Activated CD4-positive, alpha-beta T cell treated with anti-CD3 and anti-CD28 coated beads, Interleukin-2, amount 10 ng/mL, durations not matched to agents 24 days and 14 days (primary cell): ENCODE measurements at regions not wholly inside any gene's neighbourhood (a gene's known extent, or its start where the extent isn't known, plus 50 kb on each side); places are given as distances from the start of the nearest gene placed in this dataset.
"Not testable (repeated sequence)": the region's sequence is repeated elsewhere in the genome, so short reads cannot be mapped to it uniquely, and the experiment has no call there.

Source experiments
- DNase-seq: peaks from one replicate; pipeline ENCODE4 v3.0.0; 2022
- H3K27ac Mint-ChIP-seq: one replicate; pipeline ENCODE4 v1.8.0; 2022; ENCODE audit warnings: mild to moderate bottlenecking, mixed read lengths
- H3K27me3 Mint-ChIP-seq: one replicate; pipeline ENCODE4 v1.8.0; 2022; ENCODE audit warnings: mixed read lengths
- H3K36me3 Mint-ChIP-seq: one replicate; pipeline ENCODE4 v1.8.0; 2022; ENCODE audit warnings: low read depth, mild to moderate bottlenecking, mixed read lengths
- H3K4me1 Mint-ChIP-seq: one replicate; pipeline ENCODE4 v1.8.0; 2021; ENCODE audit warnings: mixed read lengths
- H3K4me3 Mint-ChIP-seq: one replicate; pipeline ENCODE4 v1.8.0; 2022; ENCODE audit warnings: mild to moderate bottlenecking, moderate library complexity, mixed read lengths
- H3K9me3 Mint-ChIP-seq: one replicate; pipeline ENCODE4 v1.8.0; 2021; ENCODE audit warnings: mixed read lengths
- intact Hi-C: fragments of 100-400 bp; cut with micrococcal nuclease; formaldehyde crosslinking; loops from one replicate; pipeline ENCODE4 v1.15.1; 2023

DNA sequence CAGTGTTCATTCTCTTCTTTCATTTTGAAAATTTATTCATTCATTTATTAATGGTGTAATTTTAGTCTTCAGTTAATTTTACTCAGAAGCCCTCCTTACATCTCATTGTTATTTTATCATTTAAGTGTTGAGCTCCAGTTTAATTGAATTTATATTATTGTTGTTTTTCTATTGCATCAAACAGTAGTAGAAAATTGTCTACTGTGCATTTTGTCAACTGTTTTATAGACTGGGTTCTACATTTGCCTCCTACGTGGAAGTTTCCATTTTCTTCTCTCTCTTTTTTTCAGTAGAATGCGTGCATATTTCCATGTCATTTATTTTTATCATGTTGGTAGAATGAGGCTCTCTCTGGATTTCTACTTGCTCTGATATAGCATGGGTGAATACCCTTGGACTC, 487.4 kb downstream of the NR2F2 start:
- peaks cover 3% of the 10 kb centered on the region for H3K9me3 Mint-ChIP-seq
- no peaks in the 10 kb centered on the region for H3K36me3 Mint-ChIP-seq
- no peak overlapping the region for H3K4me3 Mint-ChIP-seq
- H3K4me1 Mint-ChIP-seq: no peaks in the 10 kb centered on the region
- intact Hi-C loops: no loop called here
- no peaks in the 10 kb centered on the region for H3K27me3 Mint-ChIP-seq
- H3K27ac Mint-ChIP-seq: no peak overlapping the region
- DNase-seq: no peak

- peaks cover 3% of the 10 kb centered on the region for H3K9me3 Mint-ChIP-seq
- no peak overlapping the region for H3K4me3 Mint-ChIP-seq
- intact Hi-C loops: no loop called here
- no peaks in the 10 kb centered on the region for H3K27me3 Mint-ChIP-seq
- DNase-seq: no peak
- H3K27ac Mint-ChIP-seq: no peak overlapping the region
- no peaks in the 10 kb centered on the region for H3K4me1 Mint-ChIP-seq
- no peaks in the 10 kb centered on the region for H3K36me3 Mint-ChIP-seq
These were observed 488.4 kb downstream of the NR2F2 start for GRCh38 chr15:96818861-96819260.

- Mint-ChIP-seq H3K27ac (no peak overlapping the region), H3K4me1 (no peaks in the 10 kb centered on the region), H3K4me3 (no peak overlapping the region), H3K27me3 (no peaks in the 10 kb centered on the region), H3K36me3 (no peaks in the 10 kb centered on the region), H3K9me3 (peaks cover 5% of the 10 kb centered on the region)
- DNase-seq: no peak
- intact Hi-C loops: no loop called here
These were observed 497.5 kb downstream of the NR2F2 start for GRCh38 chr15:96827981-96828380.

GRCh38 chr15:96837241-96837970, 506.9 kb downstream of the NR2F2 start:
- peaks cover 11% of the 10 kb centered on the region for H3K9me3 Mint-ChIP-seq
- no peak overlapping the region for H3K4me3 Mint-ChIP-seq
- no peaks in the 10 kb centered on the region for H3K4me1 Mint-ChIP-seq
- no peaks in the 10 kb centered on the region for H3K36me3 Mint-ChIP-seq
- DNase-seq: no peak
- no peaks in the 10 kb centered on the region for H3K27me3 Mint-ChIP-seq
- intact Hi-C loops: no loop called here
- H3K27ac Mint-ChIP-seq: no peak overlapping the region

DNA sequence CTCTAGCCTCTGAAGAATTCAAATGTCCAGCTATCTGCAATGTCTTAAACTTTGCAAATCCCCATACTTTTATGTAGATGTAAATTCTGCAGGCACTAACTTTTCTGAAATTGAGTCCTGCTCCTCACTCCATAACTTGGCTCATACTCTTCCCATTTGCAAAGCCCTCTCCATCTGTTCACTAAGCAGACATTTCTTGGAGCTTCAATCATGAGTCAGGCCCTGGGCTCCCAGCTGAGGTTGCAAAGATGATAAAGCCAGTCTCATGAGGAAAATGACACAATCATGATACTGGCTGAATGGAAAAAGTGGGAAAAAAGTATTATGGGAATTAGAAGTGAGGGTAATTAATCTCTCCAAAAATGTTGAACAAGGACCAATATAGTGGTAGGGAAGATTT, 507.6 kb downstream of the NR2F2 start:
- intact Hi-C loops: no loop called here
- no peaks in the 10 kb centered on the region for H3K36me3 Mint-ChIP-seq
- peaks cover 11% of the 10 kb centered on the region for H3K9me3 Mint-ChIP-seq
- no peak overlapping the region for H3K27ac Mint-ChIP-seq
- DNase-seq: no peak
- H3K27me3 Mint-ChIP-seq: no peaks in the 10 kb centered on the region
- H3K4me3 Mint-ChIP-seq: no peak overlapping the region
- H3K4me1 Mint-ChIP-seq: no peaks in the 10 kb centered on the region

DNA sequence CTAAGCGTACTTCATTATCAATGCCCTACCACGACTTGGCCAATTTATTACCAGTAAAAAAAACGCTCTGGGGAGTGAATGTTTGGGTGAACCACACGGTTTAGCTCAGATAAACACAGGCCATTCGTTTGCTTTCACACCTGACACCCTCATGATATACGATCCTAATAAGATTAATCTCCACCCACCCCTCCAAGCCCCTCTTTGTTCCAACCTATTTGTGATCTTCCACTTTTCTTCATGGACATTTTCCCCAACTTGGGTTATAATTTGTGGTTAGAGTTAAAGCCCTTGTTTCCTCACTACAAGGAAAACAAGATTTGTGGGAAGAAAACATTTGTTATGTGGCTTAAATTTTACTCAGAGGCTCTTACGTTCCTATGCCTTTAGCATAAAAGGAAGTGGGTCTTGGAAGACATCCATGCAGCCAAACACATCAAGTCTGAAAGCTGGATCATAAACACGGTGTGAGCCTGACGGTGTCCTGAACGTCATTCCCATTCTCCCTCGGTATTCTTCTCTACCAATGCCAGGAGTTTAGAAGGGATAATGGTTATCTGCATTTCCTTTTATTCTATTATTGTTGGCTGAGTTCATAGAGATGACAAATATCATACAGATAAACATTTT, 518.9 kb downstream of the NR2F2 start:
- no peak overlapping the region for H3K27ac Mint-ChIP-seq
- peaks cover 7% of the 10 kb centered on the region for H3K9me3 Mint-ChIP-seq
- H3K4me1 Mint-ChIP-seq: no peaks in the 10 kb centered on the region
- H3K4me3 Mint-ChIP-seq: no peak overlapping the region
- intact Hi-C loops: no loop called here
- DNase-seq: no peak
- H3K36me3 Mint-ChIP-seq: no peaks in the 10 kb centered on the region
- H3K27me3 Mint-ChIP-seq: no peaks in the 10 kb centered on the region

DNA sequence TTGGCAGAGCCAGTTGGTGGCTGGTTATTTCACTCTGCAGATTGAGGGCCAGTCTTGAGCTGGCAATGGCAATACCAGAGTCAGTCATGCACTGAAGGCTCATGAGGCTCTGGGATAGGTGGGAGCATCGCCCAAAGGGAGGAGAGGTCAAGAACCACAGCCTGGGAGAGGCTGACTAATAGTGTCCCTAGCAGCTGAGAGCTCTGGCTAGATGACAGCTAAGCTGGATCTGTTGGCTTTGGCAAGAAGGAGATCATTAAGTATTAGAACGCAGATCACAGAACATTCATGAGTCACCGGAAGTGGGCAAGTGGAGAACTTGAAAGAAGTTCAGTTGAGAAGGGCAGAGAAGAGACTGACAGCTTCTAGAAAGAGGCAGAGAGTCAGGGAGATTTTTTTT, 521.1 kb downstream of the NR2F2 start:
- no peaks in the 10 kb centered on the region for H3K4me1 Mint-ChIP-seq

DNA sequence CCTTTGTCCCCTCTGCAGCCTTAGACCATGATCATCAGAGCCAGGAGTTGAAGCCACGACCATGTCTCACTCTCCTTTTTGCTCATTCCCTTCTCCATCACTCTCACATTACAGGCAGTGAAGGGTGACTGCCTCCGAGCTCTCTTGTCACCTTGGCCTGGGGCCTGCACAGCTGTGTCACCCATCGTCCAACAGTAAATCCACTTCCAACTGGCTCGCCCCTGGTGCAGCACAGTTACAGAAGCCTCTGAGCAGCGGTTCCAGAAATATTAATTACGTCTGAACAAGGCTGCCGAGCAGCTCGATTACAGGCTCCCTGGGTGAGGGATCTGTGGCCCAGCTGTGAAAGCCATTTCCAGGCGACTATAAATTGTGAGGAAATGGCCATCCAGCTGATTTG, 528.2 kb downstream of the NR2F2 start:
- H3K4me3 Mint-ChIP-seq: no peak overlapping the region
- H3K9me3 Mint-ChIP-seq: peaks cover 7% of the 10 kb centered on the region
- intact Hi-C loops: no loop called here
- no peak overlapping the region for H3K27ac Mint-ChIP-seq
- H3K27me3 Mint-ChIP-seq: no peaks in the 10 kb centered on the region
- H3K4me1 Mint-ChIP-seq: no peaks in the 10 kb centered on the region
- DNase-seq: no peak
- no peaks in the 10 kb centered on the region for H3K36me3 Mint-ChIP-seq

More for the DNA sequence above, 521.1 kb downstream of the NR2F2 start:
- Mint-ChIP-seq H3K27me3 (no peaks in the 10 kb centered on the region), H3K9me3 (peaks cover 11% of the 10 kb centered on the region), H3K27ac (no peak overlapping the region), H3K4me3 (no peak overlapping the region), H3K36me3 (no peaks in the 10 kb centered on the region)
- intact Hi-C loops: no loop called here
- no peak for DNase-seq

GRCh38 chr15:96860741-96861140, 530.2 kb downstream of the NR2F2 start:
- Mint-ChIP-seq H3K4me1 (no peaks in the 10 kb centered on the region), H3K36me3 (no peaks in the 10 kb centered on the region), H3K27me3 (no peaks in the 10 kb centered on the region), H3K9me3 (no peaks in the 10 kb centered on the region), H3K27ac (no peak overlapping the region), H3K4me3 (no peak overlapping the region)
- intact Hi-C loops: no loop called here
- no peak for DNase-seq

DNA sequence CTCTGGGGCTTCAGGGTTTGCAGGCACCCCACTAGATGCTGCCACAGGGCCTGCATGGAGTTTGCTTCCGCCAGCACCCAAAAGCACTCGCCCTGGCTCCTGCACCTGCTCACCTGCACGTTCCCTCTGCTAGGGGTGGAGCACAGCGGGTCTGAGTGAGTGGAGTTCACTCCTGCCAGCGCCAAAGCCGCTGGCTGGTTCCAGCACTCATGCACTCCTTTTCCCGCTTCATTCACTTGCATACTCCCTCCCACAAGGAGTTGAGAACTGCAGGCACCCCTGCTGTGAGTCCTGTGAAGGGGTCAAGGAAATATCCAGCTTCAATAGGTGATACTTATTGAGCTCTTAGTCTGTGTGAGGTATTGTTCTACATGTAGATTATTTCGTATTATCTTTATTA, 537.5 kb downstream of the NR2F2 start:
- no peak for DNase-seq
- intact Hi-C loops: no loop called here
- Mint-ChIP-seq H3K36me3 (no peaks in the 10 kb centered on the region), H3K27ac (no peak overlapping the region), H3K4me3 (no peak overlapping the region), H3K9me3 (peaks cover 4% of the 10 kb centered on the region), H3K27me3 (no peaks in the 10 kb centered on the region), H3K4me1 (no peaks in the 10 kb centered on the region)

DNA sequence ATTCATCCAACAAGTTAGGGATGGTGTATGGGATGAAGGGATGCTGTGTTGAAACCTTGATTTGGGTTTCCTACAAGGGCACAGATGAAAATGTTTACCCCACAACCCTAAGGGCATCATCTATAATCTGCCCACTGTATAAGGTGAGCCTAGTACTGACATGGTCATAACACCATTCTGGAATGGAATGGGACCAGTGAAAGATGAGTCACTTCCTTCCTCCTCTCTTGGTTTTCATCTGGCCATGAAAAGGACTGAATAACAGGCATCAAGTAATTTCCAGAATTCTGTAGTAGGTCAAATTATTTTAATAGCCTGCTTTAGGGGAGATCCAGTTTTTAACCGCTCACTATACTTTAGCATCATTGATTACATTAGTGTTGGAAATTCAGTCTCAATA, 538.6 kb downstream of the NR2F2 start:
- Mint-ChIP-seq H3K36me3 (no peaks in the 10 kb centered on the region), H3K27ac (no peak overlapping the region), H3K9me3 (peaks cover 4% of the 10 kb centered on the region), H3K4me1 (no peaks in the 10 kb centered on the region), H3K27me3 (no peaks in the 10 kb centered on the region), H3K4me3 (no peak overlapping the region)
- DNase-seq: no peak
- intact Hi-C loops: no loop called here

GRCh38 chr15:96869790-96870189, 539.3 kb downstream of the NR2F2 start:
- DNase-seq: no peak
- Mint-ChIP-seq H3K36me3 (no peaks in the 10 kb centered on the region), H3K27me3 (no peaks in the 10 kb centered on the region), H3K4me3 (no peak overlapping the region), H3K9me3 (peaks cover 4% of the 10 kb centered on the region), H3K27ac (no peak overlapping the region), H3K4me1 (no peaks in the 10 kb centered on the region)
- intact Hi-C loops: no loop called here

DNA sequence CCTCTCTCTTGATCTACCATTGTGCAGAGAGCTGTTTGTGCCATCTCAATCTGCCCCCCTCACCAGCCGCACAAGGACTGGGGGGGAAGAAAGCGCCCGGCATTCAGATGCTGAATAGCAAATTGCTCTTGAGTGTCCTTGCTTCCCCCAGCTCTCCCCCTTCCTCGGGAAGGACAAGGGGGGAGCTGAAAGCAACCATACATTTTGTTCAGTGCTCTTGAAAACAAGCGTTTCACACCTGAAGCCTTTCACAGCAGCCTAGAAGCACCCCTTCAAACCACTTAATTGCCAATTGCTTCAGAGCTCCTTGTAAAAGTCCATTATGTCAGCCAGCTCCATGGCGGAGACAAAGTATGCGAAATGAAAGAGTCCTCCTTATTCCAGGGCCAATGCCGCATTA, 540.1 kb downstream of the NR2F2 start:
- H3K4me1 Mint-ChIP-seq: no peaks in the 10 kb centered on the region
- H3K27me3 Mint-ChIP-seq: no peaks in the 10 kb centered on the region
- no peak overlapping the region for H3K27ac Mint-ChIP-seq
- H3K4me3 Mint-ChIP-seq: no peak overlapping the region
- H3K36me3 Mint-ChIP-seq: no peaks in the 10 kb centered on the region
- no peak for DNase-seq
- intact Hi-C loops: no loop called here
- H3K9me3 Mint-ChIP-seq: peaks cover 4% of the 10 kb centered on the region

- H3K9me3 Mint-ChIP-seq, H3K4me3 Mint-ChIP-seq, DNase-seq, H3K4me1 Mint-ChIP-seq, H3K36me3 Mint-ChIP-seq, H3K27ac Mint-ChIP-seq, H3K27me3 Mint-ChIP-seq, intact Hi-C loops: not testable (repeated sequence)
These were observed 546.9 kb downstream of the NR2F2 start for GRCh38 chr15:96877442-96877841.

GRCh38 chr15:96878129-96878528, 547.6 kb downstream of the NR2F2 start:
- DNase-seq: no peak
- H3K27me3 Mint-ChIP-seq: no peaks in the 10 kb centered on the region
- H3K9me3 Mint-ChIP-seq: peaks cover 3% of the 10 kb centered on the region
- H3K4me1 Mint-ChIP-seq: no peaks in the 10 kb centered on the region
- H3K36me3 Mint-ChIP-seq: no peaks in the 10 kb centered on the region
- no peak overlapping the region for H3K27ac Mint-ChIP-seq
- intact Hi-C loops: no loop called here
- H3K4me3 Mint-ChIP-seq: no peak overlapping the region
